HPDE6-E6E7 (cell line): ENCODE measurements at regions not wholly inside any gene's neighbourhood (a gene's known extent, or its start where the extent isn't known, plus 50 kb on each side); places are given as distances from the start of the nearest gene placed in this dataset.
"Not testable (repeated sequence)": the region's sequence is repeated elsewhere in the genome, so short reads cannot be mapped to it uniquely, and the experiment has no call there.

Experiments used
- DNase-seq: peaks from one replicate; pipeline ENCODE4 v3.0.0; 2011; ENCODE audit warnings: missing footprints; ENCODE audit errors: extremely low spot score

DNA sequence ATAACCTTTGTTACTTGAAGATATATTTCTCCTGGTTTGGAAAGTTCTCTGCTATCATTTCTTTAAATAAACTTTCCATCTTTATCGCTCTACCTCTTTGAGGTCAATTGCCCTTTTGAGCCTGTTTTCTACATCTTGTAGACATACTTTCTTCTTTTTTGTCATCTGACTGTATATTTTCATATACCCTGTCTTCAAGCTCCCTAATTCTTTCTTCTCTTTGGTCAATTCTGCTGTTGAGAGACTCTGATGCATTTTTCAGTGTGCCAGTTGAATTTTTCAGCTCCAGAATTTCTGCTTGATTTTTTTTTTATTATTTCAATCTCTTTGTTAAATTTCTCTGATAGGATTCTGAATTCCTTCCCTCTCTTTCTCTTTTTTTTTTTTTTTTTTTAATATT is 511.2 kb upstream of the GRAMD2B start:
- no peak for DNase-seq

DNA sequence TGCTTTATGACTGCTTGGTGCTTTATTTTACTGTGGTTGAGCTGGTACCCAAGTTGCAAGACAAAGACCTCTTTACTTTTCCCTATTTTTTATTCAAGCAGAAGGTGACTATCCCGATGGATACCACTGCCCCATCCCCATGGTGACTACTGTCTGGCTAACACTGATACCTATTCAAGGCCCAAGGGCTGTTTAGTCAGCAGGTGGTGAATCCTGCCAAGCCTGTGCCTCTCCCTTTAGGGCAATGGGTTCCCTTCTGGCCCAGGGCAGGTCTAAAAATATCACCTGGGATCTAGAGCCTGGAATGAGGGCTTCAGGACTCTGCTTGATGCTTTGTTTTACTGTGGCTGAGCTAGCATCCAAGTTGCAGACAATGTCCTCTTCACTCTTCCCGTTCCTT is 510.0 kb upstream of the GRAMD2B start:
- no peak for DNase-seq

DNA sequence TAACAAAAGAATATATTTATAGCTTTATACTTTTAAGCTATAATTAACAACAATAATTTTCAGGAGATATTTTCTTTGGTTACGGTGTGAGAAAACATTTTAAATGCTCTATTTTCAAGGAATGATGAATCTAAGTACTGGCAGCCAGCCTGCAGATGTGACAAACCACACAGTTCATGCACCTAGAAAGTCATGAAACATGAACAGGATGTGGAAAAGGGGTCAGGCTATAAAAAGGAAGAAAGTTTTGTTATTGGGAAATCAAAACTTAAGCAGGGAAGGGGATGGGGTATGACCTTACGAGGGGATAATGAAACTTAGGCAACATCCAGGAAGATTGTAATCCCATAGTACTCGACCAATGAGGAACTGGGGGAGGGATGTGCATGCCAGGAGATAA is 508.7 kb upstream of the GRAMD2B start:
- DNase-seq, result no peak

- DNase-seq, result not testable (repeated sequence)
Observed at GRCh38 chr5:125923958-125924357, 499.3 kb upstream of the GRAMD2B start.

DNA sequence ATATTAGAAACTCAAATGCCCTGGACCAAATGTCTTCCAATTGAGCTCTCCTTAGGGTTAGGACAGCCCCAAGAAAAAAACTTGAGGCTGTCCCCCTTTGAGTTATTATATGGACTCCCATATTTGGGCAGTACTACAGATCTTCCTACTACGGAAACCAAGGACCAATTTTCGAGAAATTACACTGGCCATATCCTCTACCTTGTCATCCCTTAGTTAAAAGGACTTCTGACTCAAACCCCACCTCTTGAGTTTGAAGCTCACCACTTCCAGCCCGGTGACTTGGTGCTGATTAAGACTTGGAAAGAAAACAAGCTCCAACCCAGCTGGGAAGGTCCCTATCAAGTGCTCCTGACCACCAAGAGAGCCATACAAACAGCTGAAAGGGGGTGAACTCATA is 497.0 kb upstream of the GRAMD2B start:
- no peak for DNase-seq

DNA sequence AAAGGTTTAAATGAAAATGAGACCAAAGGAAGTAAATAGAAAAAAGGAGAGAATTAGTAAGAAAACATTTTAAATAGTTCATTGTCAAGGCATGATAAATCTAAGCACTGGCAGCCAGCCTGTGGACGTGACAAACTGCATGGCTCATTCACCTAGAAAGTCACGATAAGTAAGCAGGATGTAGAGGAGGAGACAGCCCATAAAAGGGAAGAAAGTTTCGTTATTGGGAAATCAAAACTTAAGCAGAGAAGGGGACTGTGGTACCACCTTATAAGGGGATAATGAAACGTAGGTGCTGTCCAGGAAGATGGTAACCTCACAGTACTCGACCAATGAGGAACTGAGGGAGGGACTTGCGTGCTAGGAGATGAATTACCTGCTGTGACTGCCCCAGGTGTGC is 494.5 kb upstream of the GRAMD2B start:
- no peak for DNase-seq

GRCh38 chr5:125950012-125950615 is 473.1 kb upstream of the GRAMD2B start:
- DNase-seq, result no peak

DNA sequence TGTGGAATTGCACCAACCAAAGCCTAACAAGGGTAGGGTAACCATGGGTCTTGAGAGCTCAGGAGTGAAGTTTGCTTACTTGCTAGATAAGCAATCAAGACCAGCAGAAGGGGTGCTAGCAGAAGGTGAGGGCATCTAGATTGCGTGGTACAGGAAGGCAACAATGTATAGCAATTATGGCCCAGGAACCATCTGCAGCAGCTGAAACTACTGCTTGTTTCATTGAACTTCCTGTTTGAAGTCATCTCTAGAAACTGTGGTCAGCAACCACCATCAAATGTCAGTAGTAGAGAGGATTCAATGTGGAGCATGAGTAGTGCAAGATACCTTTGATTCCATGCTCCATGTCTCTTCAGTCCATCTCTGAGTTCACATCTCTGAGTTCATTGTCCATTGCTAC is 462.1 kb upstream of the GRAMD2B start:
- DNase-seq, result no peak

DNA sequence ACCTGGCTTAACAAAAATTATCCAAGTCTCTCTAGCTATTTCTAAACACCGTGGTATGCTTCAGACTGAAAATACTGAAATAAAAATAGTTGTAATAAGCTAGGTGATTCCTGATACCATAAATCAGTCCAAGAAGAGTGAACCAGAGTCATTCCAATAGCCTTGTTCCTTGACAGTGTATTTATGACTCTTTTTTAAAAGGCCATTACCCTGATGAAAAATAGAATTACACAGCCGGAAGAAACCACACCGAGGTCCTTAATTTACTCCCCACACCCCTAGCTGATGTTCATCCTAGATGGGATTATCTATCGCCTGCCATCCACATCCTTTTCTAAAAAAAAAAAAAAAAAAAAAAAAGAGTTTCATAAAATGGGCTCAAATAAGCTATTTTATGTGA is 457.6 kb upstream of the GRAMD2B start:
- DNase-seq, result no peak

DNA sequence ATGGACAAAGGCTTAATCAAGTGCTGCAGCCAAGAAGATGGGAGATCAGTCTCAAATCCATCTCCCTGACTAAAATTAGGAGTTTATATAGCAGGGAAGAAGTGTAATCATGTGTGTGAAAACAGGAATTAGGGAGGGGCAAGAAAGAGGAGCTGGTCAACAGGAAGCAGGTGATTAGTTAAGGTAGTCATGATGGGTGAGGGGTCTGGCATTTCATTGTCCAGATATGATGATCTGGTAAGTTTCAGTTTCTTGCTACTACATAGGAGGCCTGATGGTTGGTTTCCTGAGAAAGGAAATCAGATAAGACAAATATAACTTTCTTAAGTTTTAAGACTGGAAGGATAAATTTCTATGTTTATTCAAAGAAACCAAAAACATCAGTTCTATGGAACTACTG is 455.6 kb upstream of the GRAMD2B start:
- no peak for DNase-seq

GRCh38 chr5:125969011-125969813 is 454.0 kb upstream of the GRAMD2B start:
- DNase-seq, result no peak

DNA sequence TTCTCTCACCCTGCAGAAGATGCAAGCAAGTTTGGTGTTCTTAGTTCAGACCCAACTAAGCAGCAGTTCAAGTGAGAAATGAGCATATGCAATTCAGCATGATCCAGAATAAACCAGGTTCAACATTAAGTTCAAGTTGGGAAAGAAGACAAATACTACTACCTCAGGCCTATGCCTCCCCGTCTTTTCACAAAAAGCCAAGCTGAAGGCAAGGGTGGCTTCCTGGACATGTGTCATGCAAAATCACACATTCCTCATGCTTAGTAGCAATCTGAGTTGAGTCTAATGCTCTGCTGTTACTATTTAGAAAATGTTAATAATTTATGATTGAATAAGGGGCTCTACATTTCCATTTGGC is 453.4 kb upstream of the GRAMD2B start:
- DNase-seq, result no peak

DNA sequence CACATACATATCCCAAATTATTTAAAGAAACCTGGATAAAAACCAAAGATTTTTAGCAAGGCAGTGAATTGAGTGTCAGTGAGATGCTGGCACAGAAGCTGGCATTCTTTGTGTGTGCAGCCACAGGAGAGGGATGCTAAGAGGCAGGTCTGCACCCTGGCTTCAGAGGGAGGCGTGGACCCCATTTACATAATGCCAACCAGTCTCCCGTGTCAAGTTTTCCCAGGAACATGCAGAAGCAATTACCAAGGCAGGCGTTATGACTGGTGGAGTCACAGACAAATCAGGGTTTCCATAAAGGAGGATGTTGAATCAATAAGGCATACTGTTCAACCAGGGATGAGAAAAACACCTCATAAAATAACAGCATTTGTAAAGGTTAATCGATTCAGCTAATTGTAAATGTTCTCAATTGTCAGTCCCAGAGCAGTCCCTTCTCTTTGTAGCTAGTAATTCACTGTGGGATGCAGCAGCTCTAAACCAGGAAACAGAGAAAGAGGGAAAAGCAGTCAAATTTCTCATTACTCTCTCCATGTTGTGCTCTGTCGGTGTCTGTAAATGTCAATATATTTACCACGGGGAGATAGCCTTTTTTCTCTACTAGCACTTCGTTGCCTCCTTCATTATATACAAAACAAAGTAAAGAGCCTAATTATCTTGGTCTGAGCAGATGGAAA is 452.4 kb upstream of the GRAMD2B start:
- no peak for DNase-seq

- DNase-seq, result no peak
Observed at GRCh38 chr5:125972706-125973105, 450.5 kb upstream of the GRAMD2B start.

DNA sequence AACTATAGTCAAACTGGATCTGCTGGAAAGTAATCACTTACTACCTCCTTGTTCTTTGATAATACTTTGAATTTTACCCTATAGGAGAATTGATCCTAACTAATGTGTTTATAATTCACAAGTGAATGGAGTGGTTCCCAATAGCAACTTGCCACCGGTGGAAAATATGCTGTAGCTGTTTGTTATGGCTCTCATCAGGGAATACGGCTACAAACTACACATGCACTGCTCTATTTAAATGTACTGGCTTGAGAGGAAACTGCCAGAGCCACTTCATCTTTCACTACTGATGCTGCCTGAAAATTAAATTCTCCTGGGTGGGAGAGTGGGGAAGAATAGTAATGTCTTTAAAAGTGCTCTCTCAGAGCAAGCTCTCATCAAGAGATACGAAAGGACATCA is 448.5 kb upstream of the GRAMD2B start:
- no peak for DNase-seq

DNA sequence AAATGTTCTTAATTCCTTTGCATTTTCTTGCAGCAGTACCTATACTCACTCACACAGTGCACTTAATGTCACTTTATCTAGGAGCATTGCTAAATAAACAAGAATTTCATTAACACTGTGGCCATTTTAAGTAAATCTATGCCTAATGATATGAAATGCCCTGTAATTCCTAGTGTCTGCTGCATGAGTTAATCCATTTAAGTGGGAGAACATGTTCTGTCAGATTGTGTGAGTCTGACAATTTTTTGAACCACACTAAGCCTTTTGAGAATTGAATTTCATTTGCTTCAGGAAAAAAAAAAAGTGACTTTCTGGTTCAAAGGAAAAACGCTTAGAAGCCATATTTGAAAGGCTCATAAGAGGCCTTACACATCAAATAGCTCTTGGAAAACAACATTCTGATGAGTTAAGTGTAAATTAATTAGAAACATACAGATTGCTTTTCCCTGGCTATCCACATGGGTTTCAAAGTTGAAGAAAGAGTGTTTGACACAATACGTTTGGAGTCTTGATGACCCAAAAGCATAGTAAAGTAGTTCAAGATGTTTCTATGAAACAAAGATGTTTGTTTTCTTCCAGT is 446.7 kb upstream of the GRAMD2B start:
- no peak for DNase-seq

GRCh38 chr5:125978015-125978414 is 445.2 kb upstream of the GRAMD2B start:
- DNase-seq, result no peak

- DNase-seq, result no peak
Observed at GRCh38 chr5:125979636-125980035, 443.6 kb upstream of the GRAMD2B start.

DNA sequence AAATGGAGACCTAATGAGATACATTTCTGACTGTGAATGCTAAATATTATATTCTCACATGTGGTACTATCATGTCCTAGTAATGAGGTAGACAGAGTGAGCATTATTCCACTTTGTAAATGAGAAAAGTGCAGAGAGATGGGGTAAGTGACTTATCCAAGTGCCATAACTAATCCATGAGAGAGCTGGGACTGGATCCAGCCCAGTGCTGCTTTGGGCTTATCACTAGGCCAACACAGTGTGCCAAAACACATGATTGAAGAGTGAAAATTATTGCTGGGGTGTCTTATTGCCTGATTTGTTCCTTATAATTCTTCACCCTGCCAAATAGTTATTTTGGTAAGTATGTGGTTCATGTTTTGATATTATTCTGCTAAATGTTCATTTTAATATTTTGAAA is 442.2 kb upstream of the GRAMD2B start:
- DNase-seq, result no peak

GRCh38 chr5:125987677-125988255 is 435.4 kb upstream of the GRAMD2B start:
- no peak for DNase-seq

DNA sequence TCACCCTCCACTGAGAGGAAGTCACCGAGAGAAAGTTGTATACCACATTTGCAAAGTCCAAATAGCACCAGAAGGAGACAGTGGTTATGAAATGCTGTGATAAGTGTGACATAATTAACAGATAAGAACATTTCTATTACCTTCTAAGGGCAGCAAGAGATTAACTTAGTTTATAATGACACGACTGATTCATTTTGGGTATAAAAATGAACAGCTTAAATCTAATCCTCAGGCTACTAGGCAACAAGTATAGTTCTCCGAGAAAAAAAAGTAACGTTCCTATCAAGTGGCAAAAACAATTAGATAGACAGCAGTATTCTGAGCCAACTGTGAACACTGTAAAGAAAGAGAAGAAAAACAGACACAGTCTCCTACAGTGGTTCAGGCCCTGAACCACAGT is 431.2 kb upstream of the GRAMD2B start:
- DNase-seq, result no peak

DNA sequence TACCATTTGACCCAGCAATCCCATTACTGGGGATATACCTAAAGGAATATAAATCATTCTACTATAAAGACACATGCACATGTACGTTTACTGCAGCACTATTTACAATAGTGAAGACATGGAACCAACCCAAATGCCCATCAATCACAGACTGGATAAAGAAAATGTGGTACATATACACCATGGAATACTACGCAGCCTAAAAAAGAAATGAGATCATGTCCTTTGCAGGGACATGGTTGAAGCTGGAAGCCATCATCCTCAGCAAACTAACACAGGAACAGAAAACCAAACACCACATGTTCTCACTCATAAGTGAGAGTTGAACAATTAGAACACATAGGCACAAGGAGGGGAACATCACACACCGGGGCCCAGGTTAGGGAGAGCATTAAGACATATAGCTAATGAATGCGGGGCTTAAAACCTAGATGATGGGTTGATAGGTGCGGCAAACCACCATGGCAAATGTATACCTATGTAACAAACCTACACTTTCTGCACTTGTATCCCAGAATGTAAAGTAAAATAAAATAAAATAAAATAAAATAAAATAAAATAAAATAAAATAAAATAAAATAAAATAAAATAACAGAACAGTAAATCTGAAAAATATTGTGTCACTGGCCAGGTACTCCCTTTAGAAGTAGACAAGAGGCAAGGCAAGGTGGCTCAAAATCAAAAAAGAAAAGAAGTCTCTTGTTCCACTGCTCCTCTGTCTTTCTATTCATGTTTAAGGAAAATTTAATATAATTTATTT is 423.8 kb upstream of the GRAMD2B start:
- DNase-seq, result not testable (repeated sequence)
